Endothelial cell of umbilical vein (primary cell): ENCODE measurements at regions not wholly inside any gene's neighbourhood (a gene's known extent, or its start where the extent isn't known, plus 50 kb on each side); places are given as distances from the start of the nearest gene placed in this dataset.

Source experiments
- EZH2 ChIP-seq: IDR thresholded peaks from 2 replicates; pipeline ENCODE4 v1.6.1; 2012; ENCODE audit warnings: borderline replicate concordance, low read depth, mild to moderate bottlenecking, moderate library complexity, low read length, inconsistent platforms; ENCODE audit not compliant: severe bottlenecking
- GATA2 ChIP-seq: IDR thresholded peaks from 2 replicates; pipeline ENCODE4 v1.7.0; 2011; ENCODE audit warnings: low read depth, mild to moderate bottlenecking, moderate library complexity, mixed read lengths, low read length; ENCODE audit not compliant: insufficient read length, insufficient read depth
- JUN ChIP-seq: IDR thresholded peaks from 2 replicates; pipeline ENCODE4 v1.6.1; 2011; ENCODE audit warnings: borderline replicate concordance, low read depth; ENCODE audit not compliant: insufficient read length, insufficient read depth
- MYC ChIP-seq: IDR thresholded peaks from one replicate; pipeline ENCODE4 v1.6.1; 2011; ENCODE audit warnings: mild to moderate bottlenecking, low read depth, low read length
- POLR2A ChIP-seq: IDR thresholded peaks from 2 replicates; pipeline ENCODE4 v1.6.1; 2012; ENCODE audit warnings: low read depth, mild to moderate bottlenecking, control low read depth, low read length
- POLR2AphosphoS5 ChIP-seq: IDR thresholded peaks from 2 replicates; pipeline ENCODE4 v1.6.1; 2012; ENCODE audit warnings: low read depth, mild to moderate bottlenecking, control low read depth, low read length, moderate library complexity; ENCODE audit not compliant: insufficient read depth
- TF ChIP-seq, protein P1 (sequence below), 2 donors: IDR thresholded peaks; 1 replicate in 1 of 2; 2 replicates in 1 of 2; pipeline ENCODE4 v1.5.1; 2011; ENCODE audit warnings: low read length in 2 of 2, mild to moderate bottlenecking in 2 of 2, moderate library complexity in 2 of 2, control low read depth in 1 of 2, inconsistent platforms in 1 of 2, low read depth in 1 of 2; ENCODE audit not compliant: insufficient read depth in 1 of 2; ENCODE audit errors: extremely low read depth in 1 of 2
- TF ChIP-seq, protein P2 (sequence below): IDR thresholded peaks from 2 replicates; pipeline ENCODE4 v1.6.1; 2011; ENCODE audit not compliant: insufficient read depth, insufficient read length

DNA sequence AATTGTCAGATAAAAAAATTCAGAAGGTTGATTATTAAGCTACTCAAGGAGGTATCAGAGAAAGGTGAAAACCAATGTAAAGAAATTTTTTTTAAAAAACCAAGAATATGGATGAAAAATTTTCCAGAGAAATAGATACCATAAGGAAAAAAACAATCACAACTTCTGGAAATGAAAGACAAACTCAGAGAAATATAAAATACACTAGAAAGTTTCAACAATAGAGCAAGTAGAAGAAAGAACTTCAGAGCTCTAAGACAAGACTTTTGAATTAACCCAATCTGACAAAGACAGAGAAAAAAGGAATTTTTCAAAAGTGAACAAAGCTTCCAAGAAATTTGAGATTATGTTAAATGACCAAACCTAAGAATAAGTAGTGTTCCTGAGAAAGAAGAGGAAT, 62.9 kb upstream of the TEAD1 start:
- TF ChIP-seq POLR2A (no peak), POLR2AphosphoS5 (no peak), MYC (no peak), EZH2 (no peak), JUN (no peak), GATA2 (no peak)
- TF ChIP-seq, protein P1, sequence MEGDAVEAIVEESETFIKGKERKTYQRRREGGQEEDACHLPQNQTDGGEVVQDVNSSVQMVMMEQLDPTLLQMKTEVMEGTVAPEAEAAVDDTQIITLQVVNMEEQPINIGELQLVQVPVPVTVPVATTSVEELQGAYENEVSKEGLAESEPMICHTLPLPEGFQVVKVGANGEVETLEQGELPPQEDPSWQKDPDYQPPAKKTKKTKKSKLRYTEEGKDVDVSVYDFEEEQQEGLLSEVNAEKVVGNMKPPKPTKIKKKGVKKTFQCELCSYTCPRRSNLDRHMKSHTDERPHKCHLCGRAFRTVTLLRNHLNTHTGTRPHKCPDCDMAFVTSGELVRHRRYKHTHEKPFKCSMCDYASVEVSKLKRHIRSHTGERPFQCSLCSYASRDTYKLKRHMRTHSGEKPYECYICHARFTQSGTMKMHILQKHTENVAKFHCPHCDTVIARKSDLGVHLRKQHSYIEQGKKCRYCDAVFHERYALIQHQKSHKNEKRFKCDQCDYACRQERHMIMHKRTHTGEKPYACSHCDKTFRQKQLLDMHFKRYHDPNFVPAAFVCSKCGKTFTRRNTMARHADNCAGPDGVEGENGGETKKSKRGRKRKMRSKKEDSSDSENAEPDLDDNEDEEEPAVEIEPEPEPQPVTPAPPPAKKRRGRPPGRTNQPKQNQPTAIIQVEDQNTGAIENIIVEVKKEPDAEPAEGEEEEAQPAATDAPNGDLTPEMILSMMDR (IDR thresholded peaks at IDR 0.05; ENCODE audit: extremely low read depth in 1 of 2, insufficient read depth in 1 of 2, low read depth in 1 of 2, low read length in 2 of 2), result no peak
- TF ChIP-seq, protein P2, sequence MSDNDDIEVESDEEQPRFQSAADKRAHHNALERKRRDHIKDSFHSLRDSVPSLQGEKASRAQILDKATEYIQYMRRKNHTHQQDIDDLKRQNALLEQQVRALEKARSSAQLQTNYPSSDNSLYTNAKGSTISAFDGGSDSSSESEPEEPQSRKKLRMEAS, result no peak
